Neural cell (in vitro differentiated cells): ENCODE measurements at regions not wholly inside any gene's neighbourhood (a gene's known extent, or its start where the extent isn't known, plus 50 kb on each side); places are given as distances from the start of the nearest gene placed in this dataset.

ENCODE experiments used
- H2AFZ ChIP-seq: fragments of 200-600, 300-800 bp; sonication (generic), shearing (Covaris generic); 2 replicates; pipeline ENCODE4 v1.6.0; 2014; ENCODE audit warnings: low read depth, mild to moderate bottlenecking, antibody characterized with exemption, low read length, moderate library complexity
- H3F3A ChIP-seq: fragments of 200-600 bp; shearing (Covaris generic); 2 replicates; pipeline ENCODE4 v1.6.1; 2016; ENCODE audit warnings: mild to moderate bottlenecking, moderate library complexity, mixed read lengths, antibody characterized with exemption, low read length; ENCODE audit not compliant: insufficient read depth, poor library complexity, severe bottlenecking
- H3K27ac ChIP-seq: fragments of 200-600, 300-800 bp; sonication (generic), shearing (Covaris generic); 2 replicates; pipeline ENCODE4 v1.5.1; 2014; ENCODE audit warnings: mild to moderate bottlenecking, low read length, moderate library complexity
- H3K27me3 ChIP-seq: fragments of 300-800, 200-600 bp; sonication (generic), shearing (Covaris generic); 2 replicates; pipeline ENCODE4 v1.6.0; 2014; ENCODE audit warnings: mild to moderate bottlenecking, low read depth, low read length, moderate library complexity; ENCODE audit not compliant: insufficient read depth
- H3K36me3 ChIP-seq: fragments of 300-800, 200-600 bp; sonication (generic), shearing (Covaris generic); 2 replicates; pipeline ENCODE4 v1.5.1; 2014; ENCODE audit warnings: mild to moderate bottlenecking, antibody characterized with exemption, low read length, moderate library complexity; ENCODE audit not compliant: insufficient read depth
- H3K4me2 ChIP-seq: fragments of 300-800, 200-600 bp; sonication (generic), shearing (Covaris generic); 2 replicates; pipeline ENCODE4 v1.6.0; 2014; ENCODE audit warnings: mild to moderate bottlenecking, low read length
- H3K4me3 ChIP-seq: fragments of 300-800, 200-600 bp; sonication (generic), shearing (Covaris generic); 2 replicates; pipeline ENCODE4 v1.5.1; 2014; ENCODE audit warnings: mild to moderate bottlenecking, low read length, moderate library complexity
- H3K79me2 ChIP-seq: fragments of 200-600 bp; shearing (Covaris generic); replicated peaks from 2 replicates; pipeline ENCODE4 v1.6.0; 2014; ENCODE audit warnings: mild to moderate bottlenecking, low read length, moderate library complexity; ENCODE audit not compliant: insufficient read depth
- H3K9ac ChIP-seq: fragments of 300-800, 200-600 bp; sonication (generic), shearing (Covaris generic); 2 replicates; pipeline ENCODE4 v1.6.1; 2016; ENCODE audit warnings: mild to moderate bottlenecking, low read length, mixed read lengths
- H3K9me2 ChIP-seq: fragments of 200-600 bp; shearing (Covaris generic); 2 replicates; pipeline ENCODE4 v1.6.1; 2016; ENCODE audit warnings: mild to moderate bottlenecking, low read length, mixed read lengths; ENCODE audit not compliant: insufficient read depth
- H3K9me3 ChIP-seq: fragments of 200-600, 300-800 bp; sonication (generic), shearing (Covaris generic); 2 replicates; pipeline ENCODE4 v1.6.1; 2016; ENCODE audit warnings: mild to moderate bottlenecking, mixed run types, low read length, moderate library complexity, mixed read lengths
- H4K20me1 ChIP-seq: fragments of 200-600 bp; shearing (Covaris generic); 2 replicates; pipeline ENCODE4 v1.6.1; 2016; ENCODE audit warnings: mild to moderate bottlenecking, mixed run types; ENCODE audit not compliant: insufficient read depth
- CTCF ChIP-seq: fragments of 450-650 bp; IDR thresholded peaks from 2 replicates; pipeline ENCODE4 v1.5.1; 2014; ENCODE audit warnings: antibody characterized with exemption, mild to moderate bottlenecking, moderate library complexity; ENCODE audit not compliant: poor library complexity, severe bottlenecking
- EP300 ChIP-seq: fragments of 450-650 bp; conservative IDR thresholded peaks from 2 replicates; pipeline ENCODE4 v1.6.1; 2014; ENCODE audit warnings: antibody characterized with exemption, mild to moderate bottlenecking, moderate library complexity; ENCODE audit not compliant: poor library complexity, severe bottlenecking
- EZH2 ChIP-seq: fragments of 200-600, 300-800 bp; shearing (Covaris generic), sonication (generic); IDR thresholded peaks from 2 replicates; pipeline ENCODE4 v1.6.1; 2014; ENCODE audit warnings: antibody characterized with exemption, low read length, borderline replicate concordance, mild to moderate bottlenecking; ENCODE audit not compliant: insufficient read depth, poor library complexity, severe bottlenecking
- MXI1 ChIP-seq: fragments of 450-650 bp; conservative IDR thresholded peaks from 2 replicates; pipeline ENCODE4 v1.6.1; 2014; ENCODE audit warnings: antibody characterized with exemption, mild to moderate bottlenecking; ENCODE audit not compliant: poor library complexity, severe bottlenecking
- POLR2AphosphoS5 ChIP-seq: IDR thresholded peaks from 2 replicates; pipeline ENCODE4 v1.6.1; 2012
- RAD21 ChIP-seq: fragments of 450-650 bp; conservative IDR thresholded peaks from 2 replicates; pipeline ENCODE4 v1.6.1; 2014; ENCODE audit warnings: antibody characterized with exemption, mild to moderate bottlenecking, moderate library complexity
- REST ChIP-seq: IDR thresholded peaks from 2 replicates; pipeline ENCODE4 v1.6.1; 2012; ENCODE audit warnings: borderline replicate concordance
- SMC3 ChIP-seq: fragments of 450-650 bp; conservative IDR thresholded peaks from 2 replicates; pipeline ENCODE4 v1.6.1; 2014; ENCODE audit warnings: antibody characterized with exemption, mild to moderate bottlenecking, moderate library complexity; ENCODE audit not compliant: poor library complexity
- TAF1 ChIP-seq: IDR thresholded peaks from 2 replicates; pipeline ENCODE4 v1.6.1; 2012; ENCODE audit warnings: low read depth

DNA sequence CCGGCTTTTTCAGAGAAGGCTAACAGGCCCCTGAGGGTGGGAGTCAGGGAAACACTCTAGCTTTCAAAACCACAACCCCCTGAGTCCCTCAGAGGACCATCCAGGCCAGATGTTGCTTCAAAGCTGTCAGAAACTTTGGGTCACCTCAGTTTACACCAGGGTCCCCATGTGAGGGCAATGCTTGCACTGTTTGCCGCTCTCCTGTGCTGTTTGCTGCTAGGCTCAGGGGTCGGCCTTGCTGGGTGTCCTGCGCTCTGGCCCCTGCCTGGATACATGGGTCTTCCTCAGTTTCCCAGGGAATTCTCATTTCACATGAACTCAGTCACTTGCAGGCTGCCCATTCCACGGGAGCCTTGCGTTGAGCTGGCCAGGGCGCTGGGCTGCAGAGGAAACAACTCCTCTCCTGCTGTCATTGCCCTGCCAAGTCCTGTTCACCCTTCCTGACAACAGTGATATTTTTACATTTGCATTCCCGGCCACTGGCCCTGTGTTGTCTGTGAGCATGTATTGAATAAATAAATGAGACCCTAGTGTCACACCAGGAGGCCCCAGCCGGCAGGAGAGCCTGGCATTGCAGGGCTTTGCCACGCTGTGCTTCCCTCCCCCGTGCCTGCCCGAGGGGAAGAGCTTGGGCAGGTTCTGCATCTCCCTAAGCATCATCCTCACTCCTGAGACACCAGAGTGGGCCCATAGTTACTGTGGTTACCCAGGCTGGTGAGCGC, 73.2 kb upstream of the RAB6C start:
- TF ChIP-seq RAD21 (no peak), POLR2AphosphoS5 (no peak), TAF1 (no peak), REST (no peak), EZH2 (no peak), SMC3 (no peak)
- Histone ChIP-seq H4K20me1 (no peaks in the 10 kb centered on the region), H3K4me3 (no peak overlapping the region), H3K9me3 (no peaks in the 10 kb centered on the region), H3K9ac (no peak overlapping the region), H3K27ac (no peak overlapping the region), H2AFZ (no peak overlapping the region), H3K4me2 (no peak overlapping the region), H3F3A (no peaks in the 10 kb centered on the region), H3K79me2 (no peaks in the 10 kb centered on the region), H3K36me3 (no peaks in the 10 kb centered on the region), H3K27me3 (no peaks in the 10 kb centered on the region), H3K9me2 (no peaks in the 10 kb centered on the region)

- Histone ChIP-seq H3K9me2 (no peaks in the 10 kb centered on the region), H4K20me1 (no peaks in the 10 kb centered on the region), H3K27me3 (no peaks in the 10 kb centered on the region), H3K4me2 (no peak overlapping the region), H3K9ac (no peak overlapping the region), H3K36me3 (no peaks in the 10 kb centered on the region), H3K79me2 (no peaks in the 10 kb centered on the region), H3F3A (no peaks in the 10 kb centered on the region), H3K27ac (no peak overlapping the region), H3K9me3 (no peaks in the 10 kb centered on the region), H2AFZ (no peak overlapping the region), H3K4me3 (no peak overlapping the region)
- TF ChIP-seq CTCF (no peak), EZH2 (no peak), TAF1 (no peak)
Measured at GRCh38 chr2:129906861-129907235, 72.6 kb upstream of the RAB6C start.

DNA sequence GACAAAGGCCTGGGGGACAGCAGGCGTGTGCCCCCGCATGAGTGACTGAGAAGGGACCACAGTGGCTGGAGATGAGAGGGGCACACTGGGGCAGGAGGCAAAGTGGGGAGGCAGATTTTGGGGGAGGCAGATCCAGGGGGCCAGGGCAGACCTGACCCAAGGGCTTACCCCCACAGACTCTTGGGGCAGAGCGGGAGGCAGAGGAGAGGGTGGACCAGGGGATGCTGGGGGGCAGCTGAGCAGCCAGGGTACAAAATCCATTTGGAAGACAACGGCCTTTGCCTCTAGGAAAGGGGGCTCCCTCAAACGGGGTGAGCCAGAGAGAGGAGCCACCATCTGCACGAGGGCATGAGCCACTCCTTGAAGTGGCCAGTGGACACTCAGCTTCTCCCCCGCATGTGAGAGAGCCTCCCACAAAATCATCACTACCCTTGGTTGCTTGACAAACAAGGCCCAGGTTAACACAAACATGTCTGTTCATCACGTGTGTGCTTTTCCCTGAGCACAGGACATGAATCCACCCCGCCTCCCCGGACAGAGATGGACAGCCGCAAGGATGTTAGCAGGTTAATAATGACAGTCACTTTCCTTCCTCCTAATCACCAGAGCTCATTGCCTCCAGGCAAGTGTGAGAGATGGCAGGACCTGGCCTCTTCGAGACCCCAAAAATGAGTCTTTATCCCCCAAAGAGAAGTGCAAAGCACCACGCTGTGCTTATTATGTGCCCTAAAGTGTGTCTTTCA, 72.0 kb upstream of the RAB6C start:
- H3F3A ChIP-seq: no peaks in the 10 kb centered on the region
- H3K79me2 ChIP-seq: no peaks in the 10 kb centered on the region
- no peaks in the 10 kb centered on the region for H3K9me3 ChIP-seq
- no peaks in the 10 kb centered on the region for H3K27me3 ChIP-seq
- no peak overlapping the region for H3K27ac ChIP-seq
- H3K9ac ChIP-seq: no peak overlapping the region
- no peaks in the 10 kb centered on the region for H3K9me2 ChIP-seq
- H4K20me1 ChIP-seq: no peaks in the 10 kb centered on the region
- no peaks in the 10 kb centered on the region for H3K36me3 ChIP-seq
- no peak overlapping the region for H3K4me3 ChIP-seq
- H2AFZ ChIP-seq: no peak overlapping the region
- no peak overlapping the region for H3K4me2 ChIP-seq
- TF ChIP-seq MXI1 (no peak), EZH2 (no peak), EP300 (no peak), CTCF (no peak), POLR2AphosphoS5 (no peak), REST (no peak)
